Sigmoid colon (tissue), 4 donors: ENCODE measurements at regions not wholly inside any gene's neighbourhood (a gene's known extent, or its start where the extent isn't known, plus 50 kb on each side); places are given as distances from the start of the nearest gene placed in this dataset.

Experiments
- POLR2AphosphoS5 ChIP-seq, 4 donors: sonication (generic); formaldehyde crosslinking; IDR thresholded peaks; one replicate each; pipeline ENCODE4 v1.6.1; 2017; ENCODE audit warnings: antibody characterized with exemption in 4 of 4
- TF ChIP-seq, protein P1 (sequence below), 4 experiments: fragments of 450-650 bp in 3 of 4; fragments of 200-600 bp in 1 of 4; IDR thresholded peaks; one replicate each; pipeline ENCODE4 v1.5.1; 2016 to 2019; ENCODE audit warnings: antibody characterized with exemption in 4 of 4, mild to moderate bottlenecking in 3 of 4, moderate library complexity in 2 of 4

DNA sequence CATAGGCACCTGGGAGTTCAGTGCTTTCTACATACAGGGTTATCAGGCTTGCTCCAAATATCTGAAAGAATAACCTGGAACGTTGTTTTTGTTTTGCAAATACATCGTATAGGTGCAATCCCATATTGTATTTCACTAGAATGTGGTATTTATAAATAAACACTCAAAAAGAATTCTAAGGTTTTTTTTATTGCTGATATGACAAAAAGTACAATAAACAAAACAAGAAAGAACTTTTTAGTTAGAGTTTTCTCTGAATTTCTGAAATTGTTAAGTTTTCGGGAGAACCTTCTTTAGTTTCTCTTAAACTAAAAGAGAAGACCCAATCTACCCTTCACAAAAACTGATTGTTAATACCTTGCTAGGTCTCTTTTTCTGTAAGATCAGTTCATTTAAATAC lies 225.8 kb downstream of the CCDC59 start:
- no peak for TF ChIP-seq POLR2AphosphoS5 (IDR thresholded peaks at IDR 0.05)
- TF ChIP-seq, protein P1, sequence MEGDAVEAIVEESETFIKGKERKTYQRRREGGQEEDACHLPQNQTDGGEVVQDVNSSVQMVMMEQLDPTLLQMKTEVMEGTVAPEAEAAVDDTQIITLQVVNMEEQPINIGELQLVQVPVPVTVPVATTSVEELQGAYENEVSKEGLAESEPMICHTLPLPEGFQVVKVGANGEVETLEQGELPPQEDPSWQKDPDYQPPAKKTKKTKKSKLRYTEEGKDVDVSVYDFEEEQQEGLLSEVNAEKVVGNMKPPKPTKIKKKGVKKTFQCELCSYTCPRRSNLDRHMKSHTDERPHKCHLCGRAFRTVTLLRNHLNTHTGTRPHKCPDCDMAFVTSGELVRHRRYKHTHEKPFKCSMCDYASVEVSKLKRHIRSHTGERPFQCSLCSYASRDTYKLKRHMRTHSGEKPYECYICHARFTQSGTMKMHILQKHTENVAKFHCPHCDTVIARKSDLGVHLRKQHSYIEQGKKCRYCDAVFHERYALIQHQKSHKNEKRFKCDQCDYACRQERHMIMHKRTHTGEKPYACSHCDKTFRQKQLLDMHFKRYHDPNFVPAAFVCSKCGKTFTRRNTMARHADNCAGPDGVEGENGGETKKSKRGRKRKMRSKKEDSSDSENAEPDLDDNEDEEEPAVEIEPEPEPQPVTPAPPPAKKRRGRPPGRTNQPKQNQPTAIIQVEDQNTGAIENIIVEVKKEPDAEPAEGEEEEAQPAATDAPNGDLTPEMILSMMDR (IDR thresholded peaks at IDR 0.05), result no peak
